HCT116 (cell line): ENCODE measurements at regions not wholly inside any gene's neighbourhood (a gene's known extent, or its start where the extent isn't known, plus 50 kb on each side); places are given as distances from the start of the nearest gene placed in this dataset.

Experiments used
- ATAC-seq: fragments of 200-7000 bp; cut with Tn5 transposase; 2 replicates; pipeline ENCODE4 v1.9.1; 2020; ENCODE audit warnings: mild to moderate bottlenecking, moderate library complexity
- BruUV-seq: library from RNA; stranded (reverse); fragments of 400-500 nt; replicated peaks from 2 replicates; lab custom pipeline; 2021; lab: Mats Ljungman, UMichigan
- CTCF ChIA-PET: fragments of 300-600 bp; sonication (Branson Sonifier 250); formaldehyde crosslinking; loops from one replicate; lab custom pipeline; 2021; ENCODE audit warnings: antibody characterized with exemption; lab: Charles Lee
- POLR2A ChIA-PET: fragments of 300-600, 350-600 bp; sonication (Branson Sonifier 250); formaldehyde crosslinking; loops from one replicate; lab custom pipeline; 2021; ENCODE audit warnings: antibody characterized with exemption; lab: Charles Lee
- RAD21 ChIA-PET, 2 experiments: fragments of 300-600 bp; sonication (Branson Sonifier 250); formaldehyde crosslinking; loops; one replicate each; lab custom pipeline; 2023; ENCODE audit warnings: low total read pairs in 2 of 2; ENCODE audit not compliant: uncharacterized antibody in 2 of 2, unreplicated experiment in 2 of 2, low non-redundant PET in 1 of 2; lab: Charles Lee
- DNase-seq: peaks from one replicate; pipeline ENCODE4 v3.0.0-alpha.2; 2010; ENCODE audit warnings: low read depth, low spot score
- H2AFZ ChIP-seq: fragments of 200-600 bp; shearing (Covaris generic), sonication (generic); 2 replicates; pipeline ENCODE4 v1.6.1; 2017; ENCODE audit warnings: low read depth, mixed run types, mixed read lengths, antibody characterized with exemption, low read length; ENCODE audit not compliant: poor library complexity, severe bottlenecking
- H3K27ac ChIP-seq: 2 replicates; pipeline ENCODE4 v1.5.1; 2012; ENCODE audit warnings: low read depth, low read length
- H3K27me3 ChIP-seq: fragments of 200-600 bp; sonication (generic); 2 replicates; pipeline ENCODE4 v1.6.1; 2016; ENCODE audit warnings: mixed run types, low read length, mixed read lengths; ENCODE audit not compliant: insufficient read depth
- H3K36me3 ChIP-seq, 2 experiments: fragments of 200-500 bp in 1 of 2; fragments of 200-600 bp in 1 of 2; sonication (Bioruptor generic) in 1 of 2; sonication (generic) in 1 of 2; 2 replicates each; pipeline versions ENCODE4 v1.5.1 to v1.6.1; 2014 to 2016; ENCODE audit warnings: low read length in 2 of 2, inconsistent platforms in 1 of 2, mixed read lengths in 1 of 2, mixed run types in 1 of 2; ENCODE audit not compliant: insufficient read depth in 2 of 2, control insufficient read depth in 1 of 2
- H3K4me1 ChIP-seq, 2 experiments: fragments of 200-600 bp in 1 of 2; sonication (generic) in 1 of 2; 2 replicates each; pipeline versions ENCODE4 v1.5.1 to v1.6.1; 2012 to 2017; ENCODE audit warnings: low read length in 2 of 2, inconsistent platforms in 1 of 2, mild to moderate bottlenecking in 1 of 2, mixed read lengths in 1 of 2, mixed run types in 1 of 2, moderate library complexity in 1 of 2; ENCODE audit not compliant: insufficient read depth in 2 of 2, control insufficient read depth in 1 of 2
- H3K4me2 ChIP-seq: fragments of 200-600 bp; sonication (generic); 2 replicates; pipeline ENCODE4 v1.6.1; 2017; ENCODE audit warnings: mixed run types, low read length, mixed read lengths
- H3K4me3 ChIP-seq, 2 experiments: fragments of 200-600 bp in 1 of 2; sonication (generic) in 1 of 2; replicated peaks in 1 of 2; 2 replicates each; pipeline ENCODE4 v1.5.1; 2011 to 2016; ENCODE audit warnings: low read length in 2 of 2, control low read depth in 1 of 2, low read depth in 1 of 2, mild to moderate bottlenecking in 1 of 2, mixed read lengths in 1 of 2, mixed run types in 1 of 2
- H3K79me2 ChIP-seq: fragments of 200-600 bp; sonication (generic); 2 replicates; pipeline ENCODE4 v1.6.1; 2017; ENCODE audit warnings: mild to moderate bottlenecking, mixed run types, low read length, moderate library complexity, mixed read lengths; ENCODE audit not compliant: insufficient read depth
- H3K9ac ChIP-seq: fragments of 200-600 bp; sonication (generic); 2 replicates; pipeline ENCODE4 v1.6.1; 2016; ENCODE audit warnings: low read length, mixed read lengths
- H3K9me2 ChIP-seq: fragments of 200-600 bp; sonication (generic), shearing (Covaris generic); 2 replicates; pipeline ENCODE4 v1.6.1; 2017; ENCODE audit warnings: mixed run types, mild to moderate bottlenecking, moderate library complexity; ENCODE audit not compliant: insufficient read depth
- H3K9me3 ChIP-seq, 2 experiments: fragments of 200-500 bp in 1 of 2; fragments of 200-600 bp in 1 of 2; sonication (Bioruptor generic) in 1 of 2; sonication (generic) in 1 of 2; 2 replicates each; pipeline ENCODE4 v1.6.1; 2014 to 2017; ENCODE audit warnings: low read length in 2 of 2, mixed read lengths in 2 of 2, inconsistent platforms in 1 of 2, low read depth in 1 of 2, mild to moderate bottlenecking in 1 of 2, mixed run types in 1 of 2, moderate library complexity in 1 of 2; ENCODE audit not compliant: control insufficient read depth in 1 of 2, insufficient read depth in 1 of 2
- H4K20me1 ChIP-seq: fragments of 200-600 bp; sonication (generic), shearing (Covaris generic); 2 replicates; pipeline ENCODE4 v1.6.1; 2017; ENCODE audit warnings: mixed run types, mild to moderate bottlenecking, moderate library complexity; ENCODE audit not compliant: insufficient read depth
- CTCF ChIP-seq, 3 experiments: fragments of 200-600 bp in 1 of 3; sonication (generic) in 1 of 3; IDR thresholded peaks in 2 of 3; conservative IDR thresholded peaks in 1 of 3; 2 replicates each; pipeline ENCODE4 v1.5.1; 2012 to 2017; ENCODE audit warnings: low read depth in 2 of 3, low read length in 2 of 3, antibody characterized with exemption in 1 of 3, borderline replicate concordance in 1 of 3, control low read depth in 1 of 3, mild to moderate bottlenecking in 1 of 3, mixed read lengths in 1 of 3, mixed run types in 1 of 3, moderate library complexity in 1 of 3; ENCODE audit not compliant: insufficient read depth in 1 of 3
- EGR1 ChIP-seq: IDR thresholded peaks from 2 replicates; pipeline ENCODE4 v1.6.1; 2012; ENCODE audit warnings: low read depth
- EZH2 ChIP-seq: fragments of 200-600 bp; sonication (generic); IDR thresholded peaks from 2 replicates; pipeline ENCODE4 v1.6.1; 2017; ENCODE audit warnings: antibody characterized with exemption, mixed run types
- REST ChIP-seq: IDR thresholded peaks from 2 replicates; pipeline ENCODE4 v1.6.1; 2012; ENCODE audit warnings: low read depth
- SP1 ChIP-seq: IDR thresholded peaks from 2 replicates; pipeline ENCODE4 v1.6.1; 2012; ENCODE audit warnings: low read depth
- intact Hi-C: fragments of 100-400 bp; cut with micrococcal nuclease; formaldehyde crosslinking; loops from 2 replicates; pipeline ENCODE4 v1.10.0; 2022

- TF ChIP-seq CTCF (IDR thresholded peaks at IDR 0.05 in 2 of 3, conservative IDR thresholded peaks at IDR 0.05 in 1 of 3; ENCODE audit: borderline replicate concordance in 1 of 3, insufficient read depth in 1 of 3, low read depth in 2 of 3, low read length in 2 of 3) (no peak), SP1 (no peak), EGR1 (no peak), REST (no peak)
Measured at GRCh38 chr7:22895828-22896165, 73.1 kb upstream of the TOMM7 start (continued).

GRCh38 chr7:22895140-22895827 lies 72.6 kb upstream of the TOMM7 start:
- no peak for ATAC-seq
- ChIA-PET CTCF (no interaction called here), RAD21 (no interaction called here), POLR2A (no interaction called here)
- DNase-seq, result no peak
- intact Hi-C loops, result no loop called here
- H3K27me3 ChIP-seq, result no peaks in the 10 kb centered on the region
- no peaks in the 10 kb centered on the region for H3K9me3 ChIP-seq
- no peak overlapping the region for H2AFZ ChIP-seq
- TF ChIP-seq EZH2 (no peak), EGR1 (no peak), CTCF (IDR thresholded peaks at IDR 0.05 in 2 of 3, conservative IDR thresholded peaks at IDR 0.05 in 1 of 3; ENCODE audit: borderline replicate concordance in 1 of 3, insufficient read depth in 1 of 3, low read depth in 2 of 3, low read length in 2 of 3) (no peak)
- H3K4me1 ChIP-seq, result peaks cover 0 to 10% of the 10 kb centered on the region in 2 experiments; a peak in 2 of 4 replicates
- H3K36me3 ChIP-seq, result no peaks in the 10 kb centered on the region
- no peak overlapping the region for H3K27ac ChIP-seq
- no peaks in the 10 kb centered on the region for H3K79me2 ChIP-seq
- H4K20me1 ChIP-seq, result no peaks in the 10 kb centered on the region
- H3K4me3 ChIP-seq, result no peak overlapping the region
- H3K4me2 ChIP-seq, result no peak overlapping the region
- no peaks in the 10 kb centered on the region for H3K9me2 ChIP-seq
- H3K9ac ChIP-seq, result no peak overlapping the region
- no TSS peak for BruUV-seq
